Activated CD8-positive, alpha-beta memory T cell treated with anti-CD3 and anti-CD28 coated beads, Interleukin-2, amount 50 U/mL, for 4 hours (primary cell): ENCODE measurements at regions not wholly inside any gene's neighbourhood (a gene's known extent, or its start where the extent isn't known, plus 50 kb on each side); places are given as distances from the start of the nearest gene placed in this dataset.

ENCODE experiments used
- DNase-seq: peaks from one replicate; pipeline ENCODE4 v3.0.0-alpha.2; 2020

DNA sequence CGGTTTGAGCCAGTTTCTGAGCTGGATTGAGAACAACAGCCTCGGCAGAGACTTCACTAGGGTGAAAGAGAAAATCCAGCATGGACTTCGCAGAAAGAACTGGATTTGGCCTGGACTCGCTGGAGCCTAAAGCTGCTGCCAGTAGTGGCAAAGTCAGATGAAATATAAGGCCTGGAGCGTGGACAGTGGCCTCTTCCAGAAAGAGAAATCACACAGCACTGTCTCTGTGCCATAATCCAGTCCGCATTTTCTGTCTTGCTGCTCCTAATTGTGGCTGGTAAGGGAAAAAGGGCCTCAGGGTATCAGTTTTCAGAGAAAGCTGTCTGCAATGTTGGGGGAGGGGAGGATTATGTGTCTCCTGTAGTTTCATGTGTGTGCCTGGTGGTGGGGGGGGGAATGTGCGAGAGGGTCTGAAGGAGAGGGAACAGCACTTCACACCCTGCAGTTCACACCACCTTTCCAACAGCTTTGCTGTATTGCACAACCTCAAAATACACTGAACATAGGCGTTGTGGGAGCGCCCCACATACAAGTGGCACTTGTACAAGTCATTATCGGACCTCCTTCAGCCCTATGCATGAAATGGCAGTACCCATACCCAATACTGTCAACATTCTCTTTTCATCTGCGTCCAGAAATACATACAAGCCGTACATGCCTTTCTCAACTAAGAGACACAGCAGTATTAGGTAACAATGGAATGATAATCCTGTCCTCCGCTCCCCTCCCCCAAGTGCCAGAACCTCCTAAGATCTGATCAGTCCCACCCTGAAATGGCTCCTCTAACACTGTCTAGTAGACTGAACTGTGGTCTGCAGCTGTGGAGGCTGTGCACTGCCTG is 107.5 kb upstream of the ATF7IP start:
- DNase-seq = peak; percentile 65

GRCh38 chr12:14258575-14258940 is 106.9 kb upstream of the ATF7IP start:
- DNase-seq = no peak

GRCh38 chr12:14259481-14260010 is 105.9 kb upstream of the ATF7IP start:
- no peak for DNase-seq

- no peak for DNase-seq
Observed at GRCh38 chr12:14260011-14260993, 105.2 kb upstream of the ATF7IP start.

DNA sequence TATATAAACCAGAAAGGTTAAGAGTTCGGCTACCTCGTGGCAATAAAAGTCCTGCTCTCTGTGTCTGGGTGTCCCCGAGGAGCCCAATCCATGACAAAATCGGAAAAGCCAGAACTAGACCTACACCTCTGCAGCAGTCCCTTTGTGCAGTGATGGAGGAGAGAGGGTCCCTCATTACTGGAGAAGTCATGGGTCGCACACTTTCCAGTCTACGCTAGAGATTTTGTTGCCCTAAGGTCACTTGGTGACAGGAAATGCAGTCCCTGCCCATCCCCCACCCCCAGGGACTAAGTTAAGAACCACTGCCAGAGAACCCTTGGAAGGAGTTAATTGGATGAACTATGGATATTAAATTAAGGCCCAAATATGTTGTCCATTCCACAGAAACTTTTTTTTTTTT is 104.4 kb upstream of the ATF7IP start:
- no peak for DNase-seq

DNA sequence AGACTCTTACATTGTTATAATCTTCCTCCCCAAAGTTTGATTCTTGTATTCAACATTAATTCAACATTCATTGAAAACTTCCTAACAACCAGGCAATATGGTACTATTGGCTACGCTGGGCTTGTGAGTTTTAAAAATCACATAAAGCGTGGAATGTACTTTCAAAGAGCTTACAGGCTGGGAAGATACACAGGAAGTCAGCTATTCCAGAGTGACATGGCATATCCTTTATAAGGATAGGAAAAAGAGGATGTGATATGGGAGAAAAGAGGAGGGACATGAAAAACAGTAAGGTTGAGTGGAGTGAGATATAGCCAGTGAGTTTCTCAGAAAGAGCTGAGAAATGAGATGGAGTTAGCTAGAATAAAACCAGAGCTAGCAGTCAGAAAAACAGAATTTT is 103.6 kb upstream of the ATF7IP start:
- no peak for DNase-seq

GRCh38 chr12:14262771-14263511 is 102.5 kb upstream of the ATF7IP start:
- DNase-seq = no peak

- no peak for DNase-seq
Observed at GRCh38 chr12:14263742-14264141, 101.7 kb upstream of the ATF7IP start.

GRCh38 chr12:14264316-14264715 is 101.2 kb upstream of the ATF7IP start:
- no peak for DNase-seq

DNA sequence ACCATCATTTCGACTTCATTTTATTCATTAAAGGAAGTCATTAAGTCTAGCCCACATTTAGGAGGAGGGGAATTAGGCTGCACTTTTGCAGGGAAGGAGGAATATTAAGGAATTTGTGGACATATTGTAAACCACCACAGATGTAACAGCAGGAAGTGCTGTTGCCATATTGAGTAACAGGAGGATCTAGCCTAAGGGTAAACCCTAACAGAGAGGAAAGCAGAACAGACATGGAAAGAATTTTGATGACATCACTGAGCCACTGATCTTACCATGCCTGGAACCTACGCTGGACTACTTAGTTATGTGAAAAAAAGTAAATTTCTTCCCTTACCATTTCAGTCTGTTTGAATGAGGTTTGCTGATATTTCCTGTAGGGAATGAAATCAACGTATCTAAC is 100.7 kb upstream of the ATF7IP start:
- DNase-seq = no peak

DNA sequence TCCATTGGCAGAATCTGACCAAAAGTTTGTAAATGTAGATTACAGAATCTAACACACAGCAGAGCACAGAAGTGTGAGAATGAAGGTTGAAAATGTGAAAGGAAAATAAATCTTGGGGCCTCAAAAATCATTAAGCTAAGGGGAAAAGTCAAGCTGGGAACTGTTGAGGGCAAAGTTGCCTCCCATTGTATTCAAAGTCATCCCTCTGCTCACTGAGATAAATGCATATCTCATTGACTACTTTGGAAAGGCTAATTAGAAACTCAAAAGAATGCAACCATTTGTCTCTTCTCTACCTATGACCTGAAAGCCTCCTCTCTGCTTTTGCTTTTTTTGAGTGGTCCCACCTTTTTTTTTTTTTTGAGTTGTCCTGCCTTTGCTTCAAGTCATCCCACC is 97.4 kb upstream of the ATF7IP start:
- DNase-seq = no peak

DNA sequence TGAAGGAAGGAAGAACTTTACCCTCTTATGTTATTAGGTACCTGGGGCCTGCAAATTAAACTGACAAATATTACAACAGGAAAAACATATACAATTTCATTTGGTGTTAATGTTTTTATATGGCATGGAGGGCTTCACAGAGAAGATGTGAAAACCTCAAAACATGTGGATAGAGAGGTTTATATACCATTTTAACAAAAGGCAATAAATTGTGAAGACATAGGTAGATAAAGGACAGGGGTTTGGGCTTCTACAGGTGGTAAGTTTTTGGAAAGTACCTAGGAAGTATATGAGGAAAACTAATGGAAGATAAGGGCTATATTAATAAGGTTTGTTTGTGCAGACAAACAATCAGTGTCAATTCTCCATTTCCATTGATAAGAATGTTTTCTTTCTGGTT is 95.1 kb upstream of the ATF7IP start:
- no peak for DNase-seq

GRCh38 chr12:14272956-14273912 is 92.2 kb upstream of the ATF7IP start:
- DNase-seq = no peak

DNA sequence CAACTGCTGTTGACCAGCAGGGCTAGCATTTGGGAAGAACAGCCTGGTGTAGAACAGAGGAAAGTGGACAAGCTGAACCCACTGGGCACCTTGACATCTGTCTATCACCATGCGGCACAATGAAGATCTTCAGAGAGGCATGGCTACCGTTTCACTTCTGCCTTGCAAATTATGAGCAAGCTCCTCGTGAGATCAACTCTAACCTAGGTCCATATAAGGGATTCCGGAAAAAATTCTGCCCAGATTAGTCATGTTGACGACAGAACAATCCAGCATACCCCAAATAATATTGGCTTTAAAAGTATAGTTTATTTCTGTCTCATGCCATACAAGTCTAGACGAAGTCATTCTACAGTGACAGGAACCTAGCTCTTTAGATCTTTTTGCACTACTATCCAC is 91.6 kb upstream of the ATF7IP start:
- no peak for DNase-seq

DNA sequence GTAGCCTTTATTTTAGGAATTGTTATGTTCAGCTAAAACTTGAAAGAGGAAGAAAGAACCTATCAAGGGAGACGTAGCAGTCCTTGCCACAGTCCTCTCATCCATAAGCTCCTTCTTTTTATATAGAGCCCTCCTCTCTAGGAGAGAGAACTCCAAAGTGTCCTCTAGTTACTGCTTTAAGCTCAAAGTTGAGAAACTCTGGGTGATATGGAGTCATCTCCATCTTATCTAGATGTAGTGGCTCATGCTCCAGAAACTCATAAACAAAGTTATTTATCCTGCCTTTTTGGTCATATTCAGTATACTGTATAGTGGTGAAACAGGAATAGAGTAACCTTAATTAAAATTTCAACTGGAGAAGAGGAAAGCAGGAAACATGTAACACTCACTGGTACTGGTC is 90.4 kb upstream of the ATF7IP start:
- no peak for DNase-seq

DNA sequence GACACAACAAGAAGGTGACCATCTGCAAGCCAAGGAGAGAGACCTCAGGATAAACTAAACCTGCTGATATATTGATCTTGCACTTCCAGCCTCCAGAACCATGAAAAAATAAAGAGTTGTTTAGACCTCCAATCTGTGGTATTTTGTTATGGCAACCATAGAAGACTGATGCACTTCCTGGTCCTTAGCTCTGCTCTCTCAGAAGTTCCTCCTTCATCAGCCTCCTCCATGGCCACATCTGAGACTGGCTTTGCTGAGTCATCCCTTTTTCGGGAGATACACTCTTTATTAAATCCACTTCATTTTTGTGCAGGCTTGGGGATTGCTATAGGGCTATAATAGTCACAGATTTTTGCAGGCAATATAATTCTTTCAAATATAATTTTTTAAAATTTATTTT is 89.6 kb upstream of the ATF7IP start:
- DNase-seq = no peak

- DNase-seq = no peak
Observed at GRCh38 chr12:14278294-14278953, 87.1 kb upstream of the ATF7IP start.

- no peak for DNase-seq
Observed at GRCh38 chr12:14279845-14280244, 85.6 kb upstream of the ATF7IP start.

GRCh38 chr12:14280921-14281320 is 84.6 kb upstream of the ATF7IP start:
- no peak for DNase-seq

GRCh38 chr12:14281539-14281938 is 83.9 kb upstream of the ATF7IP start:
- no peak for DNase-seq

DNA sequence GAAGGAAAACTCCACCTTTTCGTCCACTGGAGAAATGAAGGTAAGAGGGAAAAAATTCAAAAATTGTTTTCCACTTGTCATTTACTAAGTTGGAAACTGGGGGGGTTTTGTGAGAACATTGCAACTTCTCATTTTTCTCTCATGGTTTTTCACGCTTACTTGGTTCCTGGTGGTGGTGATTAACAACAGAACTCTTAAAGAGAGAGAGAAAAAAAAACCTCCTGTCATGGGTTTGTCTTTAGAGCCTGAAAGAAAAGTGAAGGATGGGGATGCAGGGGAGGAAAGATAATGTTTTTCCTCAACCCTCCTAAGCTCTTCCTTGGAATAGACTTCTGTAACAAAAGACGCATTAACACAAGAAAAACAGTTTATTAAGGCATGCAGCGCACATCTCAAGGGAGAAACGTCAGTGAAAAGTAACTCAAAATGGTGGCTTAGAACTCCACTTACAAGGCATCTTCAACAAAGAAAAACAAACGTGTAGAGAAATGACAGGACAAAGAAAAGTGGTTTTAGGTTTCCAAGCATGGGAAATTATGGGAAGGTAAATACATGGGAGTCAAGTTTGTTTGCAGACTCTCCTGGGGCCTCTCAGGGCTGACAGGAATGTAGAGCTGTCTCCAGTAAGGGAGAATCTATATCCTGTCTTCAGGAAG is 81.9 kb upstream of the ATF7IP start:
- no peak for DNase-seq
